ENCODE measurements at regions not wholly inside any gene's neighbourhood (a gene's known extent, or its start where the extent isn't known, plus 50 kb on each side); places are given as distances from the start of the nearest gene placed in this dataset.

GRCh38 chr6:163789199-163789810 is 374.8 kb downstream of the QKI start:
- no peak overlapping the region for H2AFZ ChIP-seq
- no peak overlapping the region for H3K27ac ChIP-seq
- no peak for TF ChIP-seq EZH2 (IDR thresholded peaks at IDR 0.05; ENCODE audit: borderline replicate concordance)
- no peak for TF ChIP-seq EZH2phosphoT487 (IDR thresholded peaks at IDR 0.05; ENCODE audit: low read depth, severe bottlenecking, unreplicated experiment)
- TF ChIP-seq CTCF (IDR thresholded peaks at IDR 0.05; ENCODE audit: poor library complexity) = no peak
- no peaks in the 10 kb centered on the region for H3K9me3 ChIP-seq (ENCODE audit: low read depth)
- 92% methylated on average over 5 of the region's 5 CpGs for WGBS (ENCODE audit: low lambda C conversion rate, missing lambda C conversion rate)
- H3K4me3 ChIP-seq = no peak overlapping the region
- no peaks in the 10 kb centered on the region for H4K20me1 ChIP-seq (ENCODE audit: insufficient read depth, poor library complexity, severe bottlenecking)
- no peaks in the 10 kb centered on the region for H3K36me3 ChIP-seq (replicated peaks; ENCODE audit: insufficient read depth, low read depth)
- no peaks in the 10 kb centered on the region for H3K79me2 ChIP-seq
- H3K9me2 ChIP-seq (replicated peaks; ENCODE audit: insufficient read depth) = no peaks in the 10 kb centered on the region
- no peak for DNase-seq (ENCODE audit: low spot score)
- no peaks in the 10 kb centered on the region for H3K4me1 ChIP-seq (ENCODE audit: insufficient read depth)
- no peaks in the 10 kb centered on the region for H3K27me3 ChIP-seq
- no peak overlapping the region for H3K4me2 ChIP-seq

- H3K9me2 ChIP-seq (replicated peaks; ENCODE audit: insufficient read depth) = no peaks in the 10 kb centered on the region
- no peak overlapping the region for H3K4me3 ChIP-seq
- no peaks in the 10 kb centered on the region for H3K36me3 ChIP-seq (replicated peaks; ENCODE audit: insufficient read depth, low read depth)
- no peak overlapping the region for H3K27ac ChIP-seq
- no peaks in the 10 kb centered on the region for H4K20me1 ChIP-seq (ENCODE audit: insufficient read depth, poor library complexity, severe bottlenecking)
- 71% methylated on average over 2 of the region's 2 CpGs for WGBS (ENCODE audit: low lambda C conversion rate, missing lambda C conversion rate)
- TF ChIP-seq EZH2phosphoT487 (IDR thresholded peaks at IDR 0.05; ENCODE audit: low read depth, severe bottlenecking, unreplicated experiment) = no peak
- no peak for TF ChIP-seq CTCF (IDR thresholded peaks at IDR 0.05; ENCODE audit: poor library complexity)
- TF ChIP-seq EZH2 (IDR thresholded peaks at IDR 0.05; ENCODE audit: borderline replicate concordance) = no peak
- H3K9me3 ChIP-seq (ENCODE audit: low read depth) = no peaks in the 10 kb centered on the region
- no peak for DNase-seq (ENCODE audit: low spot score)
- no peaks in the 10 kb centered on the region for H3K4me1 ChIP-seq (ENCODE audit: insufficient read depth)
- no peak overlapping the region for H3K4me2 ChIP-seq
- no peaks in the 10 kb centered on the region for H3K27me3 ChIP-seq
- H3K79me2 ChIP-seq = no peaks in the 10 kb centered on the region
- H2AFZ ChIP-seq = no peak overlapping the region
Measured at GRCh38 chr6:163786995-163787671, 372.6 kb downstream of the QKI start.

- Histone ChIP-seq H3K27me3 (no peaks in the 10 kb centered on the region), H3K79me2 (no peaks in the 10 kb centered on the region), H2AFZ (no peak overlapping the region), H3K9me2 (replicated peaks; ENCODE audit: insufficient read depth) (no peaks in the 10 kb centered on the region), H4K20me1 (ENCODE audit: insufficient read depth, poor library complexity, severe bottlenecking) (no peaks in the 10 kb centered on the region), H3K9me3 (ENCODE audit: low read depth) (no peaks in the 10 kb centered on the region), H3K4me3 (no peak overlapping the region), H3K36me3 (replicated peaks; ENCODE audit: insufficient read depth, low read depth) (no peaks in the 10 kb centered on the region), H3K4me1 (ENCODE audit: insufficient read depth) (no peaks in the 10 kb centered on the region), H3K27ac (no peak overlapping the region), H3K4me2 (no peak overlapping the region)
- no peak for TF ChIP-seq EZH2 (IDR thresholded peaks at IDR 0.05; ENCODE audit: borderline replicate concordance)
- TF ChIP-seq CTCF (IDR thresholded peaks at IDR 0.05; ENCODE audit: poor library complexity) = no peak
- no peak for TF ChIP-seq EZH2phosphoT487 (IDR thresholded peaks at IDR 0.05; ENCODE audit: low read depth, severe bottlenecking, unreplicated experiment)
- 82% methylated on average over 7 of the region's 7 CpGs for WGBS (ENCODE audit: low lambda C conversion rate, missing lambda C conversion rate)
- DNase-seq (ENCODE audit: low spot score) = no peak
Measured at GRCh38 chr6:163782436-163783003, 368.0 kb downstream of the QKI start.
